Upper lobe of right lung (tissue), 1 donor: ENCODE measurements at regions not wholly inside any gene's neighbourhood (a gene's known extent, or its start where the extent isn't known, plus 50 kb on each side); places are given as distances from the start of the nearest gene placed in this dataset.

ENCODE experiments used
- ATAC-seq: fragments of 200-7000 bp; cut with Tn5 transposase; one replicate; pipeline ENCODE4 v1.9.1; 2020; ENCODE audit warnings: mild to moderate bottlenecking, moderate library complexity
- DNase-seq: peaks from one replicate; pipeline ENCODE4 v3.0.0-alpha.2; 2020
- H3K27ac ChIP-seq: fragments of 200-600 bp; one replicate; pipeline ENCODE4 v1.8.0; 2022
- H3K27me3 ChIP-seq: fragments of 200-600 bp; one replicate; pipeline ENCODE4 v1.8.0; 2022; ENCODE audit warnings: mild to moderate bottlenecking
- H3K36me3 ChIP-seq: fragments of 200-600 bp; one replicate; pipeline ENCODE4 v1.8.0; 2022
- H3K4me1 ChIP-seq: fragments of 200-600 bp; one replicate; pipeline ENCODE4 v1.8.0; 2022
- H3K4me3 ChIP-seq: fragments of 200-600 bp; one replicate; pipeline ENCODE4 v1.8.0; 2022; ENCODE audit warnings: mild to moderate bottlenecking
- H3K9me3 ChIP-seq: fragments of 200-600 bp; one replicate; pipeline ENCODE4 v1.8.0; 2022
- CTCF ChIP-seq: fragments of 200-600 bp; IDR thresholded peaks from one replicate; pipeline ENCODE4 v1.8.0; 2022; ENCODE audit warnings: antibody characterized with exemption
- intact Hi-C: fragments of 100-400 bp; cut with DNase I; formaldehyde crosslinking; loops from one replicate; pipeline ENCODE4 v1.11.0; 2022
- donor health status: DM: no; HTN: yes; CAD: no; lungs with severe emphysema.

GRCh38 chr18:41576643-41577042, 378.4 kb upstream of the PIK3C3 start:
- H3K4me3 ChIP-seq: no peak overlapping the region
- H3K9me3 ChIP-seq: no peaks in the 10 kb centered on the region
- no peaks in the 10 kb centered on the region for H3K27me3 ChIP-seq
- H3K4me1 ChIP-seq: no peaks in the 10 kb centered on the region
- ATAC-seq (no peak), DNase-seq (no peak)
- intact Hi-C loops: no loop called here
- TF ChIP-seq CTCF: no peak
- no peak overlapping the region for H3K27ac ChIP-seq
- H3K36me3 ChIP-seq: no peaks in the 10 kb centered on the region

DNA sequence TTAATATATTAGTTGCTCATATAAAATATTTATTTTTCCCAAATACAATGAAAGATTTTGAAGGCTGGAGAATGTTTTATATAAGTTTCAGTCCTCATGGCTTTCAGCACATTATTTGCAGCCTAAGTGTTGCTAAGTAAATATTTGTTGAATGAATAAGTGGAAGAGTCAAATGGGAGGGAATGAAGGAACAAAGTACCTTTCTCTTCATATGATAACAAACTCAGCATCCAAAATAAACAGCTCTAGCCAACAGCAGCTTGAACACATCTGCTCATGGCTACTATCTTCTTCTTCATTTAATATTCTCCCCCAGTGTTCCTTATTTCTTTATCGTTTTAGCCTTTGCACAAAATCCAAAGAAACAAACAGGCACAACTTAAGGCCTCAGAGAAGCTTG, 385.2 kb upstream of the PIK3C3 start:
- Histone ChIP-seq H3K36me3 (no peaks in the 10 kb centered on the region), H3K4me3 (no peak overlapping the region), H3K27ac (no peak overlapping the region), H3K9me3 (no peaks in the 10 kb centered on the region), H3K27me3 (no peaks in the 10 kb centered on the region), H3K4me1 (no peaks in the 10 kb centered on the region)
- ATAC-seq: no peak
- TF ChIP-seq CTCF: no peak
- intact Hi-C loops: no loop called here
- no peak for DNase-seq

DNA sequence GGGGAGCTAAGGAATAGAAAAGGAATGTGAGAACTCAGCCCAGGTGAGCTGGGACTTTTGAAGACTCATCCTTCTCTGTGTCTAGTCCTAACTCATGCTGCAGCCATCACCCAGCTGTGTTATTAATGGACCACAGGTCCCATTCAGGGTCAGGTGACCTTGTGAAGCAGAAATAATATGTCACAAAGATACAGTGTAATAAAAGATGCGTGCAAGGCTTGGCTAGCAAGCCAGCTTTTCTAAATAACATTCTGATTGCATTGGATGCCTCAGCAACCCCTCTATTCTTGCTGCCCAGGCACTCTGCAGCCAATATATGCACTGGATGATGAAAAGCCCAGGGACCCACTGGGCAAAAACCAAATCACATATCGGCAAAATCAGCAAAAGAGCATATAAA, 393.1 kb upstream of the PIK3C3 start:
- ATAC-seq: no peak
- no peaks in the 10 kb centered on the region for H3K27me3 ChIP-seq
- no peak for TF ChIP-seq CTCF
- H3K4me1 ChIP-seq: no peaks in the 10 kb centered on the region
- intact Hi-C loops: no loop called here
- H3K9me3 ChIP-seq: no peaks in the 10 kb centered on the region
- no peaks in the 10 kb centered on the region for H3K36me3 ChIP-seq
- no peak overlapping the region for H3K27ac ChIP-seq
- no peak for DNase-seq
- H3K4me3 ChIP-seq: no peak overlapping the region

GRCh38 chr18:41558715-41559114, 396.3 kb upstream of the PIK3C3 start:
- Histone ChIP-seq H3K27me3 (no peaks in the 10 kb centered on the region), H3K4me1 (no peaks in the 10 kb centered on the region), H3K4me3 (no peak overlapping the region), H3K36me3 (no peaks in the 10 kb centered on the region), H3K27ac (no peak overlapping the region), H3K9me3 (no peaks in the 10 kb centered on the region)
- ATAC-seq (no peak), DNase-seq (no peak)
- no peak for TF ChIP-seq CTCF
- intact Hi-C loops: no loop called here

DNA sequence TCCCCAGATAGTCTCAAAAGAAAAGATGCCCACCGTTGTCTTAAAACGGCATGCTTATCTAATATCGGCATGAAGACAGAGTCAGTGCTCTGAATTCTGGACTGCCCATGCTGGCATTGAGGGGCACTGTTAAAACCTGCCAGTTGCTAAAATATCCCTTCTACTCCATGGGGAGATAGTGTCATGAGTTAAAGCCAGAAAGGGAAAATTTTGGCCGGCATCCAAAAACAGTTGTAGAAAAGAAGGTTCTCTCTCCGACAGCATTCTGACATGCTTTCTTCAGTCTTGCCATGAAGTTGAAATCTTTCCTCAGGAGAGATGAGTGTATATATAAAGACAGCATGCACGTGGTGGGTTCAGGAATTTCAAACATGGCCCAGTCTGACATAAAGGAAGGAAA, 401.3 kb upstream of the PIK3C3 start:
- intact Hi-C loops: no loop called here

More for the DNA sequence above, 401.3 kb upstream of the PIK3C3 start:
- Histone ChIP-seq H3K27ac (no peak overlapping the region), H3K27me3 (no peaks in the 10 kb centered on the region), H3K4me3 (no peak overlapping the region), H3K4me1 (no peaks in the 10 kb centered on the region), H3K36me3 (no peaks in the 10 kb centered on the region), H3K9me3 (no peaks in the 10 kb centered on the region)
- DNase-seq: no peak
- no peak for ATAC-seq
- no peak for TF ChIP-seq CTCF
